Chondrocyte (in vitro differentiated cells): ENCODE measurements at regions not wholly inside any gene's neighbourhood (a gene's known extent, or its start where the extent isn't known, plus 50 kb on each side); places are given as distances from the start of the nearest gene placed in this dataset.
A peak's percentile ranks its signal among the peaks of the same experiment; 100 is the strongest.

Experiments
- DNase-seq: peaks from one replicate; pipeline ENCODE4 v3.0.0; 2021; ENCODE audit warnings: mixed read lengths, low spot score
- H3K27ac Mint-ChIP-seq: one replicate; pipeline ENCODE4 v1.8.0; 2021; ENCODE audit warnings: mild to moderate bottlenecking, moderate library complexity, mixed read lengths; ENCODE audit not compliant: unreplicated experiment
- H3K27me3 Mint-ChIP-seq: 2 replicates; pipeline ENCODE4 v1.8.0; 2021; ENCODE audit warnings: low read depth, mixed read lengths
- H3K36me3 Mint-ChIP-seq: 2 replicates; pipeline ENCODE4 v1.8.0; 2021; ENCODE audit warnings: low read depth, mixed read lengths
- H3K4me1 Mint-ChIP-seq: 2 replicates; pipeline ENCODE4 v1.8.0; 2021; ENCODE audit warnings: low read depth, mild to moderate bottlenecking, mixed read lengths
- H3K4me3 Mint-ChIP-seq: one replicate; pipeline ENCODE4 v1.8.0; 2021; ENCODE audit warnings: mild to moderate bottlenecking, moderate library complexity, mixed read lengths; ENCODE audit not compliant: unreplicated experiment
- H3K9me3 Mint-ChIP-seq: 2 replicates; pipeline ENCODE4 v1.8.0; 2021; ENCODE audit warnings: low read depth, mixed read lengths
- TF ChIP-seq, protein P1 (sequence below): fragments of 200-600 bp; sonication (generic); IDR thresholded peaks from 2 replicates; pipeline ENCODE4 v1.5.0; 2021; ENCODE audit warnings: antibody characterized with exemption, mild to moderate bottlenecking, moderate library complexity

DNA sequence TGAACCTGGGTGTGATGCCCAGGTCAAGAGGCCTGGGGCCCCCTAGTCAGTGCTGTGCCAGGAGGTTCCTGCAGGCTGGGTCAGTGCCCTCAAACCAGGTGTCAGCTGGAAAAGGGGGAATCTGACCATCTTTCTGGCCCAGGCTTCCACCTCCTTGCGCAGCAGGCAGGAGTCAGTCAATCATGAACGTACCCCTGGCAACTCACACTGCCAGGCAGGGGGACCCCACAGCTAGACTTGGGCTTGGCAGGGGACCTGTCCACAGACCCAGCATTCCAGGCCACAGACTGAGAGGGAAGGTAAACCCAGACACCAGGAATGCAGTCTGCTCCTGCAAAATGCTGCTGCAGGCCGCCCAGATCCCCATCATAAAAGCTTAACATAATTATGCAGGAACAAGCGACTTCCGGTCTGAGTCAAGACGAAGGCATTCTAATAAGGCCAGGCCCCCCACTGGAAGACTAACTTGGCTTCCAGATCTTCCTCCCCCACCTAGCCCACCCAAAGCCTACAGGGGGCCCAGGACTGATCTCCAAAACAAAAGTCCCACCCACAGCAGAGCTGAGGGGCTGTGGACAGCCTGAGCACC, 156.3 kb downstream of the BCOR start:
- H3K27ac Mint-ChIP-seq: peak overlapping the region; percentile 27
- H3K4me3 Mint-ChIP-seq: no peak overlapping the region
- DNase-seq: peak; percentile 59
- H3K9me3 Mint-ChIP-seq: peaks cover 13% of the 10 kb centered on the region
- H3K27me3 Mint-ChIP-seq: no peaks in the 10 kb centered on the region
- TF ChIP-seq, protein P1, sequence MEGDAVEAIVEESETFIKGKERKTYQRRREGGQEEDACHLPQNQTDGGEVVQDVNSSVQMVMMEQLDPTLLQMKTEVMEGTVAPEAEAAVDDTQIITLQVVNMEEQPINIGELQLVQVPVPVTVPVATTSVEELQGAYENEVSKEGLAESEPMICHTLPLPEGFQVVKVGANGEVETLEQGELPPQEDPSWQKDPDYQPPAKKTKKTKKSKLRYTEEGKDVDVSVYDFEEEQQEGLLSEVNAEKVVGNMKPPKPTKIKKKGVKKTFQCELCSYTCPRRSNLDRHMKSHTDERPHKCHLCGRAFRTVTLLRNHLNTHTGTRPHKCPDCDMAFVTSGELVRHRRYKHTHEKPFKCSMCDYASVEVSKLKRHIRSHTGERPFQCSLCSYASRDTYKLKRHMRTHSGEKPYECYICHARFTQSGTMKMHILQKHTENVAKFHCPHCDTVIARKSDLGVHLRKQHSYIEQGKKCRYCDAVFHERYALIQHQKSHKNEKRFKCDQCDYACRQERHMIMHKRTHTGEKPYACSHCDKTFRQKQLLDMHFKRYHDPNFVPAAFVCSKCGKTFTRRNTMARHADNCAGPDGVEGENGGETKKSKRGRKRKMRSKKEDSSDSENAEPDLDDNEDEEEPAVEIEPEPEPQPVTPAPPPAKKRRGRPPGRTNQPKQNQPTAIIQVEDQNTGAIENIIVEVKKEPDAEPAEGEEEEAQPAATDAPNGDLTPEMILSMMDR: no peak
- H3K36me3 Mint-ChIP-seq: no peaks in the 10 kb centered on the region
- peaks cover 7% of the 10 kb centered on the region for H3K4me1 Mint-ChIP-seq

DNA sequence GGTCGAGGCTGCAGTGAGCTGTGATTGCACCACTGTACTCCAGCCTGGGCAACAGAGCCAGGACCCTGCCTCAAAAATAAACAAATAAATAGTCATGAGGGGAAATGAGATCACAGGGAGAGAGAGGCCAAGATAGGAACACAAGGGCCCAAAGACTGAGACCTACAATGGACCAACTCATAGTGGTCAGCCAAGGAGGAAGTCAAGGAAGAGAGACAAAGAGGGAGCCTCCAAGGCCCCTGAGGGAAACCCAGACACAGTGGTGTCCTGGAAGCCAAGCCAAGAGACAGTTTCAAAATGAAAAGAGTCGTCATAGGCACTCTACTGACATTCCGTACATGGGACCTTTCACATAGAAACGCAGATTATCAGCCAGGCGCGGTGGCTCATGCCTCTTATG, 153.3 kb downstream of the BCOR start:
- Mint-ChIP-seq H3K27me3 (peaks cover 1% of the 10 kb centered on the region), H3K27ac (no peak overlapping the region), H3K4me3 (no peak overlapping the region), H3K9me3 (peaks cover 15% of the 10 kb centered on the region), H3K4me1 (peaks cover 18% of the 10 kb centered on the region), H3K36me3 (no peaks in the 10 kb centered on the region)
- TF ChIP-seq, protein P1: no peak
- no peak for DNase-seq

DNA sequence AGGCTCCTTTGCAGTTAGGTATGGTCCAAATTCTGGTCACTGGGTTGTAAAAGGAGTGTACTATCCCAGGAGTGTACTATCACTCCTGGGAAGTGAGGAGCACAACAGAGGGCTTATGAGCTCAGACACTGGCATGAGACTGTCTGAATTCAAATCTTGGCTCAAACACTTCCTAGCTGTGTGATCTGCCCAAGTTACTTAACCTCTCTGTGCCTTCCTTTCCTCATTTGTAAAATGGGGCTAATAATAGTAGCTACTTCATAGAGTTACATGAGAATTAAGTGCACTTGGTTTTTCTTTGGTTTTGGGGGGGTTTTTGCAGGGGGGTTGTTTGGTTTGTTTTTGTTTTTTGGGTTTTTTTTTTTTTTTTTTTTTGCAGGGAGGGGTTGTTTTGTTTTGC, 152.0 kb downstream of the BCOR start:
- no peaks in the 10 kb centered on the region for H3K36me3 Mint-ChIP-seq
- H3K4me3 Mint-ChIP-seq: no peak overlapping the region
- TF ChIP-seq, protein P1: no peak
- no peak overlapping the region for H3K27ac Mint-ChIP-seq
- H3K4me1 Mint-ChIP-seq: peaks cover 18% of the 10 kb centered on the region
- peaks cover 1% of the 10 kb centered on the region for H3K27me3 Mint-ChIP-seq
- no peak for DNase-seq
- peaks cover 17% of the 10 kb centered on the region for H3K9me3 Mint-ChIP-seq

- Mint-ChIP-seq H3K27me3 (peaks cover 1% of the 10 kb centered on the region), H3K9me3 (peaks cover 20% of the 10 kb centered on the region), H3K36me3 (no peaks in the 10 kb centered on the region), H3K27ac (no peak overlapping the region), H3K4me1 (peaks cover 12% of the 10 kb centered on the region), H3K4me3 (no peak overlapping the region)
- TF ChIP-seq, protein P1: no peak
- DNase-seq: peak; percentile 65
Measured at GRCh38 chrX:39946822-39947221, 150.9 kb downstream of the BCOR start.

DNA sequence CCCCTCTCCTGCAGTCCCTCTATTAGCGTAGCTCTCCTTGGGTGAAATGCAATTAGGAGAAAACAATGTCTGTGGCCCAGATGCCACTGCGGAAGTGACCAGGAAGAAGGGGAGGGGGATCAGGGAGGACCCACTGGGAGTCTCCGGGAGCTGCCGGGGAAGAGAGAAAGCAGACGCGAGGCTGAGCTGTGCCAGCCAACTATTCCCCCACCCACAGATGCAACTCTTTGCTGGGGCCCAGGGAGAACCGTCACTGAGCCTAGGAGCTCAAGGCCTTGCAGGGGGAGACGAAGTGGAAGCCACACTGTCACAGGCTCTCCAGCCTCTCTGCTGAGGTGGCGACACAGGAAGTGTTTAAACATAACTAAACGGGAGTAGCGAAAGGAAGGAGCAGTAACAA, 149.2 kb downstream of the BCOR start:
- H3K4me3 Mint-ChIP-seq: no peak overlapping the region
- no peak overlapping the region for H3K27ac Mint-ChIP-seq
- TF ChIP-seq, protein P1: no peak
- no peaks in the 10 kb centered on the region for H3K36me3 Mint-ChIP-seq
- peak; percentile 32 for DNase-seq
- H3K9me3 Mint-ChIP-seq: peaks cover 11% of the 10 kb centered on the region
- peaks cover 1% of the 10 kb centered on the region for H3K27me3 Mint-ChIP-seq
- peaks cover 14% of the 10 kb centered on the region for H3K4me1 Mint-ChIP-seq
